Tibial nerve (tissue), 3 donors: ENCODE measurements at regions not wholly inside any gene's neighbourhood (a gene's known extent, or its start where the extent isn't known, plus 50 kb on each side); places are given as distances from the start of the nearest gene placed in this dataset.

Source experiments
- POLR2A ChIP-seq, 2 donors: fragments of 450-650 bp; IDR thresholded peaks; one replicate each; pipeline ENCODE4 v1.6.1; 2017; ENCODE audit warnings: antibody characterized with exemption in 2 of 2, mild to moderate bottlenecking in 2 of 2, moderate library complexity in 2 of 2
- TF ChIP-seq, protein P1 (sequence below), 5 experiments: fragments of 200-600 bp in 3 of 5; fragments of 450-650 bp in 2 of 5; sonication (generic) in 3 of 5; IDR thresholded peaks; one replicate each; pipeline ENCODE4 v1.5.1; 2016 to 2019; ENCODE audit warnings: antibody characterized with exemption in 5 of 5, mild to moderate bottlenecking in 3 of 5, moderate library complexity in 2 of 5

GRCh38 chr19:31529121-31529520 lies 179.9 kb upstream of the TSHZ3 start:
- no peak for TF ChIP-seq POLR2A (IDR thresholded peaks at IDR 0.05)
- TF ChIP-seq, protein P1, sequence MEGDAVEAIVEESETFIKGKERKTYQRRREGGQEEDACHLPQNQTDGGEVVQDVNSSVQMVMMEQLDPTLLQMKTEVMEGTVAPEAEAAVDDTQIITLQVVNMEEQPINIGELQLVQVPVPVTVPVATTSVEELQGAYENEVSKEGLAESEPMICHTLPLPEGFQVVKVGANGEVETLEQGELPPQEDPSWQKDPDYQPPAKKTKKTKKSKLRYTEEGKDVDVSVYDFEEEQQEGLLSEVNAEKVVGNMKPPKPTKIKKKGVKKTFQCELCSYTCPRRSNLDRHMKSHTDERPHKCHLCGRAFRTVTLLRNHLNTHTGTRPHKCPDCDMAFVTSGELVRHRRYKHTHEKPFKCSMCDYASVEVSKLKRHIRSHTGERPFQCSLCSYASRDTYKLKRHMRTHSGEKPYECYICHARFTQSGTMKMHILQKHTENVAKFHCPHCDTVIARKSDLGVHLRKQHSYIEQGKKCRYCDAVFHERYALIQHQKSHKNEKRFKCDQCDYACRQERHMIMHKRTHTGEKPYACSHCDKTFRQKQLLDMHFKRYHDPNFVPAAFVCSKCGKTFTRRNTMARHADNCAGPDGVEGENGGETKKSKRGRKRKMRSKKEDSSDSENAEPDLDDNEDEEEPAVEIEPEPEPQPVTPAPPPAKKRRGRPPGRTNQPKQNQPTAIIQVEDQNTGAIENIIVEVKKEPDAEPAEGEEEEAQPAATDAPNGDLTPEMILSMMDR (IDR thresholded peaks at IDR 0.05): no peak
